Heart left ventricle (tissue), 13 donors: ENCODE measurements at regions not wholly inside any gene's neighbourhood (a gene's known extent, or its start where the extent isn't known, plus 50 kb on each side); places are given as distances from the start of the nearest gene placed in this dataset.

Source experiments
- CTCF ChIP-seq, 12 donors: fragments of 200-600 bp; sonication (generic) in 4 of 12; IDR thresholded peaks; one replicate each; pipeline versions ENCODE4 v1.5.0 to v1.8.0; 2018 to 2022; ENCODE audit warnings: antibody characterized with exemption in 12 of 12, mild to moderate bottlenecking in 5 of 12
- POLR2A ChIP-seq, 2 donors: fragments of 450-650 bp; IDR thresholded peaks; one replicate each; pipeline ENCODE4 v1.6.1; 2017; ENCODE audit warnings: antibody characterized with exemption in 2 of 2, mild to moderate bottlenecking in 2 of 2, moderate library complexity in 2 of 2
- donor health status: ischemic (EF 13 %, LVEDD 7.1; RV severe dilation, severe dysfunction).
- donor health status: DM: no; HTN: yes; CAD: no.
- donor health status: DM: no; HTN: no; CAD: no.
- donor health status: ischemic (EF 25% LVEDD 6.9; RV normal size, moderate dysfunction).
- donor health status: ischemic (EF 25% LVEDD 5.7; RV mildly dilated, moderate dysfunction).
- donor health status: ischemic (EF 35%, LVEDD 5.7; RV mildly dilated, moderate dysfunction).
- donor health status: nonischemic (EF 11% LVEDD 7.7; RV severe dilation, severe dysfunction).
- donor health status: DM: yes; HTN: yes; CAD: no.
- donor health status: PGD.
- donor health status: ischemic (EF 29% LVEDD 5.4; RV normal size, mild dysfunction).
- donor health status: nonischemic (EF 23%, LVEDD 6.1; RV moderate dilation, normal function).

GRCh38 chr14:48991141-48991540 lies 595.0 kb downstream of the RPS29 start:
- no peak for TF ChIP-seq CTCF (IDR thresholded peaks at IDR 0.05)
- no peak for TF ChIP-seq POLR2A (IDR thresholded peaks at IDR 0.05)
